RWPE2 (cell line): ENCODE measurements at regions not wholly inside any gene's neighbourhood (a gene's known extent, or its start where the extent isn't known, plus 50 kb on each side); places are given as distances from the start of the nearest gene placed in this dataset.

Experiments used
- ATAC-seq: fragments of 200-7000 bp; cut with Tn5 transposase; 3 replicates; pipeline ENCODE4 v1.9.1; 2021; ENCODE audit warnings: low read depth
- DNase-seq: peaks from one replicate; pipeline ENCODE4 v3.0.0-alpha.2; 2020; ENCODE audit warnings: low spot score
- H3K27ac ChIP-seq: fragments of 450-650 bp; 2 replicates; pipeline ENCODE4 v1.5.1; 2017; ENCODE audit warnings: mild to moderate bottlenecking; ENCODE audit not compliant: poor library complexity, severe bottlenecking
- H3K27me3 ChIP-seq: fragments of 250-450 bp; sonication (Bioruptor Pico); 2 replicates; pipeline ENCODE4 v1.5.1; 2021; ENCODE audit warnings: mild to moderate bottlenecking, moderate library complexity; ENCODE audit not compliant: insufficient read depth, poor library complexity, severe bottlenecking
- H3K36me3 ChIP-seq: fragments of 250-450 bp; sonication (Bioruptor Pico); 2 replicates; pipeline ENCODE4 v1.5.1; 2020; ENCODE audit warnings: low read depth, mild to moderate bottlenecking, moderate library complexity
- H3K4me1 ChIP-seq: fragments of 250-450 bp; sonication (Bioruptor Pico); 2 replicates; pipeline ENCODE4 v1.5.1; 2021; ENCODE audit warnings: mild to moderate bottlenecking, moderate library complexity; ENCODE audit not compliant: insufficient read depth, poor library complexity, severe bottlenecking
- H3K4me3 ChIP-seq: fragments of 250-450 bp; sonication (Bioruptor Pico); 2 replicates; pipeline ENCODE4 v1.5.1; 2021; ENCODE audit warnings: mild to moderate bottlenecking, moderate library complexity; ENCODE audit not compliant: severe bottlenecking
- H3K9me3 ChIP-seq: fragments of 250-450 bp; sonication (Bioruptor Pico); 2 replicates; pipeline ENCODE4 v1.5.1; 2021; ENCODE audit warnings: mild to moderate bottlenecking, moderate library complexity; ENCODE audit not compliant: severe bottlenecking
- TF ChIP-seq, protein P1 (sequence below): fragments of 450-650 bp; IDR thresholded peaks from one replicate; pipeline ENCODE4 v1.5.1; 2017; ENCODE audit warnings: mild to moderate bottlenecking, moderate library complexity; ENCODE audit not compliant: poor library complexity, severe bottlenecking

DNA sequence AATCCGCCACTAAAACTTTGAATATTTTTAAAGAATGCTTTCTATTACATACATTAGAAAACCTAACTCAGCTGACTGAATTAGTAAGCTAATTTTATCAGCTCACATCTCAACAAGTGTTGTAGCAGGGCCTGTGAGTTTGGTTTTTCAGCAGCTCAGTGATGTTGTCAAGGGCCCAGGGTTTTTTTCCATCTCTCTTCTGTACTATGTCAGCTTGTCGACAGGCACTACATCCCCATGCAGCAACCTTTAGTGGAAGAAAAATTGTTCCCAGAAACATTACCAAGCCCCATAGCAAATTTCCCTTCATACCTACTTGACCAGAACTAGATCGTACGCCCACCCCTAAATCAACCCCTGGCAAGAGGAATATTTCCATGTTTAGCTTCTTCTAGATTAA lies 170.3 kb upstream of the TNFAIP3 start:
- ATAC-seq (no peak), DNase-seq (no peak)
- TF ChIP-seq, protein P1, sequence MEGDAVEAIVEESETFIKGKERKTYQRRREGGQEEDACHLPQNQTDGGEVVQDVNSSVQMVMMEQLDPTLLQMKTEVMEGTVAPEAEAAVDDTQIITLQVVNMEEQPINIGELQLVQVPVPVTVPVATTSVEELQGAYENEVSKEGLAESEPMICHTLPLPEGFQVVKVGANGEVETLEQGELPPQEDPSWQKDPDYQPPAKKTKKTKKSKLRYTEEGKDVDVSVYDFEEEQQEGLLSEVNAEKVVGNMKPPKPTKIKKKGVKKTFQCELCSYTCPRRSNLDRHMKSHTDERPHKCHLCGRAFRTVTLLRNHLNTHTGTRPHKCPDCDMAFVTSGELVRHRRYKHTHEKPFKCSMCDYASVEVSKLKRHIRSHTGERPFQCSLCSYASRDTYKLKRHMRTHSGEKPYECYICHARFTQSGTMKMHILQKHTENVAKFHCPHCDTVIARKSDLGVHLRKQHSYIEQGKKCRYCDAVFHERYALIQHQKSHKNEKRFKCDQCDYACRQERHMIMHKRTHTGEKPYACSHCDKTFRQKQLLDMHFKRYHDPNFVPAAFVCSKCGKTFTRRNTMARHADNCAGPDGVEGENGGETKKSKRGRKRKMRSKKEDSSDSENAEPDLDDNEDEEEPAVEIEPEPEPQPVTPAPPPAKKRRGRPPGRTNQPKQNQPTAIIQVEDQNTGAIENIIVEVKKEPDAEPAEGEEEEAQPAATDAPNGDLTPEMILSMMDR = no peak
- Histone ChIP-seq H3K36me3 (no peaks in the 10 kb centered on the region), H3K27me3 (no peaks in the 10 kb centered on the region), H3K9me3 (no peaks in the 10 kb centered on the region), H3K4me1 (no peaks in the 10 kb centered on the region), H3K4me3 (no peak overlapping the region), H3K27ac (no peak overlapping the region)

GRCh38 chr6:137697267-137697938 lies 169.7 kb upstream of the TNFAIP3 start:
- TF ChIP-seq, protein P1 = no peak
- no peaks in the 10 kb centered on the region for H3K27me3 ChIP-seq
- peak; percentile 66; the same call in 1 of the 3 replicates for ATAC-seq
- no peaks in the 10 kb centered on the region for H3K36me3 ChIP-seq
- DNase-seq = no peak
- H3K27ac ChIP-seq = no peak overlapping the region
- no peaks in the 10 kb centered on the region for H3K4me1 ChIP-seq
- no peaks in the 10 kb centered on the region for H3K9me3 ChIP-seq
- no peak overlapping the region for H3K4me3 ChIP-seq

GRCh38 chr6:137698636-137699030 lies 168.4 kb upstream of the TNFAIP3 start:
- ATAC-seq (no peak), DNase-seq (no peak)
- Histone ChIP-seq H3K4me1 (no peaks in the 10 kb centered on the region), H3K27ac (no peak overlapping the region), H3K9me3 (no peaks in the 10 kb centered on the region), H3K27me3 (no peaks in the 10 kb centered on the region), H3K36me3 (no peaks in the 10 kb centered on the region), H3K4me3 (no peak overlapping the region)
- TF ChIP-seq, protein P1 = no peak

GRCh38 chr6:137699031-137699683 lies 167.9 kb upstream of the TNFAIP3 start:
- no peak for DNase-seq
- TF ChIP-seq, protein P1 = no peak
- 0 out of 3 replicates have a peak, but pooled peaks have one; percentile 10 for ATAC-seq
- Histone ChIP-seq H3K4me1 (no peaks in the 10 kb centered on the region), H3K27ac (no peak overlapping the region), H3K36me3 (no peaks in the 10 kb centered on the region), H3K4me3 (no peak overlapping the region), H3K9me3 (no peaks in the 10 kb centered on the region), H3K27me3 (no peaks in the 10 kb centered on the region)

DNA sequence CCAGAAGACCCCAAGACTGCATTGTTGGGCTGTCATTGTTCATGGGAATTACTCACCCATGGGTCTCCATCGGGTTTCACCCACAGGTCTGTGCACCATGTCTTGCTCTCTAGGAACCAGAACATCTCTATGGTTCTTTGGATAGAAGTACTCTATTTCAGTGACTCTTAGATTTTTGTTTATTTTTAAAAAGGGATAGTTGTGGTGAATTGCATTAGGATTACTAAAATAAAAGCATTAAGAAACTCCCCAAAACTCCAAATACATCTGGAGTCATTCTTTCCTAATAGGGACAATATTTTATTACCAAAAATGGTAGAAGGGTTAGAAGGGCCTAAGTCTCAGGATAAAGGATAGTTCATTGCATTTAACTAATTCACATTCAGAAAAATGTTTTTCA lies 166.9 kb upstream of the TNFAIP3 start:
- H3K9me3 ChIP-seq = no peaks in the 10 kb centered on the region
- TF ChIP-seq, protein P1 = no peak
- no peak for DNase-seq
- no peak overlapping the region for H3K27ac ChIP-seq
- H3K4me1 ChIP-seq = no peaks in the 10 kb centered on the region
- H3K4me3 ChIP-seq = no peak overlapping the region
- ATAC-seq = no peak
- H3K27me3 ChIP-seq = no peaks in the 10 kb centered on the region
- no peaks in the 10 kb centered on the region for H3K36me3 ChIP-seq
